Right hindlimb (tissue), 1 donor: ENCODE measurements at regions not wholly inside any gene's neighbourhood (a gene's known extent, or its start where the extent isn't known, plus 50 kb on each side); places are given as distances from the start of the nearest gene placed in this dataset.

Source experiments
- DNase-seq: peaks from one replicate; pipeline ENCODE4 v3.0.0-alpha.2; 2018

GRCh38 chr1:65486613-65487012 is 66.1 kb downstream of the LEPR start:
- no peak for DNase-seq

- no peak for DNase-seq
Observed at GRCh38 chr1:65489481-65489880, 69.0 kb downstream of the LEPR start.

GRCh38 chr1:65490231-65491009 is 70.0 kb downstream of the LEPR start:
- DNase-seq, result no peak

GRCh38 chr1:65491472-65491871 is 71.0 kb downstream of the LEPR start:
- no peak for DNase-seq

- no peak for DNase-seq
Observed at GRCh38 chr1:65493802-65494201, 73.3 kb downstream of the LEPR start.

- no peak for DNase-seq
Observed at GRCh38 chr1:65494671-65495070, 74.2 kb downstream of the LEPR start.

- DNase-seq, result no peak
Observed at GRCh38 chr1:65495137-65495536, 74.7 kb downstream of the LEPR start.

GRCh38 chr1:65497256-65497830 is 76.9 kb downstream of the LEPR start:
- no peak for DNase-seq

GRCh38 chr1:65503427-65503826 is 83.0 kb downstream of the LEPR start:
- DNase-seq, result no peak

- no peak for DNase-seq
Observed at GRCh38 chr1:65504263-65504662, 83.8 kb downstream of the LEPR start.

GRCh38 chr1:65505547-65506300 is 85.3 kb downstream of the LEPR start:
- DNase-seq, result peak; percentile 20

GRCh38 chr1:65508051-65508450 is 87.6 kb downstream of the LEPR start:
- no peak for DNase-seq

GRCh38 chr1:65509912-65510680 is 89.6 kb downstream of the LEPR start:
- no peak for DNase-seq

GRCh38 chr1:65510961-65511360 is 90.5 kb downstream of the LEPR start:
- no peak for DNase-seq

GRCh38 chr1:65512383-65512782 is 91.9 kb downstream of the LEPR start:
- no peak for DNase-seq

- no peak for DNase-seq
Observed at GRCh38 chr1:65512967-65513780, 92.7 kb downstream of the LEPR start.

GRCh38 chr1:65514041-65514440 is 93.6 kb downstream of the LEPR start:
- DNase-seq, result no peak

GRCh38 chr1:65524931-65525265 is 104.4 kb downstream of the LEPR start:
- DNase-seq, result no peak

- DNase-seq, result peak; percentile 43
Observed at GRCh38 chr1:65525266-65526048, 105.0 kb downstream of the LEPR start.

- DNase-seq, result no peak
Observed at GRCh38 chr1:65526049-65526556, 105.6 kb downstream of the LEPR start.

- no peak for DNase-seq
Observed at GRCh38 chr1:65527190-65527589, 106.7 kb downstream of the LEPR start.
